Hepatocyte (in vitro differentiated cells): ENCODE measurements at regions not wholly inside any gene's neighbourhood (a gene's known extent, or its start where the extent isn't known, plus 50 kb on each side); places are given as distances from the start of the nearest gene placed in this dataset.

Experiments
- DNase-seq: peaks from one replicate; pipeline ENCODE4 v3.0.0-alpha.2; 2016; ENCODE audit warnings: low spot score
- H2AFZ ChIP-seq: fragments of 200-600 bp; sonication (generic); 2 replicates; pipeline ENCODE4 v1.6.0; 2016; ENCODE audit warnings: antibody characterized with exemption, mild to moderate bottlenecking
- H3K27ac ChIP-seq: fragments of 200-600 bp; sonication (generic); 2 replicates; pipeline ENCODE4 v1.5.1; 2016; ENCODE audit warnings: mild to moderate bottlenecking
- H3K27me3 ChIP-seq: fragments of 200-600 bp; sonication (generic); 2 replicates; pipeline ENCODE4 v1.6.1; 2016
- H3K36me3 ChIP-seq: fragments of 200-600 bp; sonication (generic); replicated peaks from 2 replicates; pipeline ENCODE4 v1.5.1; 2016; ENCODE audit warnings: low read depth; ENCODE audit not compliant: insufficient read depth
- H3K4me1 ChIP-seq: fragments of 200-600 bp; sonication (generic); 2 replicates; pipeline ENCODE4 v1.5.1; 2016; ENCODE audit warnings: mild to moderate bottlenecking, moderate library complexity; ENCODE audit not compliant: insufficient read depth
- H3K4me2 ChIP-seq: fragments of 200-600 bp; sonication (generic); 2 replicates; pipeline ENCODE4 v1.6.0; 2016
- H3K4me3 ChIP-seq: fragments of 200-600 bp; sonication (generic); 2 replicates; pipeline ENCODE4 v1.5.1; 2016; ENCODE audit warnings: mild to moderate bottlenecking
- H3K79me2 ChIP-seq: fragments of 200-600 bp; sonication (generic); 2 replicates; pipeline ENCODE4 v1.6.0; 2017; ENCODE audit warnings: mild to moderate bottlenecking
- H3K9me2 ChIP-seq: fragments of 200-600 bp; sonication (generic); replicated peaks from 2 replicates; pipeline ENCODE4 v1.6.0; 2017; ENCODE audit warnings: mild to moderate bottlenecking; ENCODE audit not compliant: insufficient read depth
- H3K9me3 ChIP-seq: fragments of 200-600 bp; sonication (generic); 2 replicates; pipeline ENCODE4 v1.5.1; 2016; ENCODE audit warnings: low read depth, mild to moderate bottlenecking
- H4K20me1 ChIP-seq: fragments of 200-600 bp; sonication (generic); 2 replicates; pipeline ENCODE4 v1.6.0; 2016; ENCODE audit warnings: mild to moderate bottlenecking; ENCODE audit not compliant: insufficient read depth, poor library complexity, severe bottlenecking
- EZH2 ChIP-seq: fragments of 200-600 bp; sonication (generic); IDR thresholded peaks from 2 replicates; pipeline ENCODE4 v1.6.1; 2016; ENCODE audit warnings: antibody characterized with exemption, mild to moderate bottlenecking, borderline replicate concordance
- EZH2phosphoT487 ChIP-seq: fragments of 200-600 bp; sonication (generic); IDR thresholded peaks from one replicate; pipeline ENCODE4 v1.6.1; 2018; ENCODE audit warnings: antibody characterized with exemption, mild to moderate bottlenecking, low read depth, moderate library complexity; ENCODE audit not compliant: unreplicated experiment, severe bottlenecking
- WGBS: methylation state at CpG from one replicate; pipeline ENCODE4 v1.1.6; 2016; ENCODE audit warnings: low lambda C conversion rate; ENCODE audit errors: missing lambda C conversion rate; 5-methylcytosine and 5-hydroxymethylcytosine counted together
- TF ChIP-seq, protein P1 (sequence below): fragments of 200-600 bp; sonication (generic); IDR thresholded peaks from 2 replicates; pipeline ENCODE4 v1.5.1; 2016; ENCODE audit warnings: antibody characterized with exemption, mild to moderate bottlenecking; ENCODE audit not compliant: poor library complexity

GRCh38 chr2:117470311-117471095 is 344.0 kb upstream of the DDX18 start:
- Histone ChIP-seq H3K79me2 (no peaks in the 10 kb centered on the region), H3K27me3 (no peaks in the 10 kb centered on the region), H3K4me1 (no peaks in the 10 kb centered on the region), H3K36me3 (no peaks in the 10 kb centered on the region), H3K4me3 (no peak overlapping the region), H3K27ac (no peak overlapping the region), H3K4me2 (no peak overlapping the region), H3K9me2 (no peaks in the 10 kb centered on the region), H2AFZ (no peak overlapping the region), H3K9me3 (no peaks in the 10 kb centered on the region), H4K20me1 (no peaks in the 10 kb centered on the region)
- peak; percentile 61 for DNase-seq
- TF ChIP-seq, protein P1, sequence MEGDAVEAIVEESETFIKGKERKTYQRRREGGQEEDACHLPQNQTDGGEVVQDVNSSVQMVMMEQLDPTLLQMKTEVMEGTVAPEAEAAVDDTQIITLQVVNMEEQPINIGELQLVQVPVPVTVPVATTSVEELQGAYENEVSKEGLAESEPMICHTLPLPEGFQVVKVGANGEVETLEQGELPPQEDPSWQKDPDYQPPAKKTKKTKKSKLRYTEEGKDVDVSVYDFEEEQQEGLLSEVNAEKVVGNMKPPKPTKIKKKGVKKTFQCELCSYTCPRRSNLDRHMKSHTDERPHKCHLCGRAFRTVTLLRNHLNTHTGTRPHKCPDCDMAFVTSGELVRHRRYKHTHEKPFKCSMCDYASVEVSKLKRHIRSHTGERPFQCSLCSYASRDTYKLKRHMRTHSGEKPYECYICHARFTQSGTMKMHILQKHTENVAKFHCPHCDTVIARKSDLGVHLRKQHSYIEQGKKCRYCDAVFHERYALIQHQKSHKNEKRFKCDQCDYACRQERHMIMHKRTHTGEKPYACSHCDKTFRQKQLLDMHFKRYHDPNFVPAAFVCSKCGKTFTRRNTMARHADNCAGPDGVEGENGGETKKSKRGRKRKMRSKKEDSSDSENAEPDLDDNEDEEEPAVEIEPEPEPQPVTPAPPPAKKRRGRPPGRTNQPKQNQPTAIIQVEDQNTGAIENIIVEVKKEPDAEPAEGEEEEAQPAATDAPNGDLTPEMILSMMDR: peak; percentile 58
- TF ChIP-seq EZH2 (no peak), EZH2phosphoT487 (no peak)
- 81% methylated on average over 7 of the region's 7 CpGs for WGBS

DNA sequence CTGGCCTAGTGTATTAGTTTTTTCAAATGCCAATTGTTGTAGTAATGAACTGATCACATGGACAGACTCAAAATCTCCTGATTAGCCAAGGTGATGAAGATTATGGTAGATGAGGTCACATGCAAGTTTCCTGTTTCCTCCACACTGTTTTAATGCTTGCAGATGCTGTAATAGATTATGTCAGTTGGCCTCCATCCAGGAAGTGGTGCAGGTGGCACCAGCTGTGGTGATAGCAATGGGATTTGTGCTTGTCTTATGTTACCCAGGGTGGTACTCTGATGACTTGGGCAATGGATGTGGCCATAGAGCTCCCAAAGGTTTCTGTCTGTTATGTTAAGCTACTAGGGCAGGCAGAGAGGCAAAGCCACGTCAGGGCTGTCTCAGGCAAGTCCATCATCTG is 332.9 kb upstream of the DDX18 start:
- Histone ChIP-seq H3K9me2 (no peaks in the 10 kb centered on the region), H3K4me1 (no peaks in the 10 kb centered on the region), H3K36me3 (no peaks in the 10 kb centered on the region), H3K4me2 (no peak overlapping the region), H3K27ac (no peak overlapping the region), H3K79me2 (no peaks in the 10 kb centered on the region), H3K4me3 (no peak overlapping the region), H3K27me3 (no peaks in the 10 kb centered on the region), H4K20me1 (no peaks in the 10 kb centered on the region), H3K9me3 (no peaks in the 10 kb centered on the region), H2AFZ (no peak overlapping the region)
- no peak for DNase-seq
- WGBS: 94% methylated on average over 1 of the region's 1 CpG
- TF ChIP-seq, protein P1: no peak
- TF ChIP-seq EZH2phosphoT487 (no peak), EZH2 (no peak)

DNA sequence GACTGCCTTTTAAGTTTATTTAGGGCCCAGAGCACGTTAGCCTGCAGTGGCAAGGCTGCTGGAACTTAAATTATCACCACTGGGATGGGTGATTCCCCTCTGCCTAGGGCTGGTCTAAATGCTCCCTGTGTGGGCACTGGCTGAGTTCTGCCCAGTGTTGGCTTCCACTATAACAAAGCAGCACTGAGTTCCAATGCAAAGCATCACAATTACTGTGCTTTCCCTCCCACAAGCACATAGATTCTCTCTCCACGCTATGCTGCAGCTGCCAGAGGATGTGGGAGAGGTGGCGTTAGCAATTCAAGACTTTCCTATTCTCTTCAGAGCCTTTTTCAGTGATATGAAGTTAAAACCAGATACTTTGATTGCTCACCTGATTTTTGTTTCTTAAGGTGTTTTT is 328.9 kb upstream of the DDX18 start:
- H3K4me2 ChIP-seq: no peak overlapping the region
- H3K9me2 ChIP-seq: no peaks in the 10 kb centered on the region
- DNase-seq: no peak
- no peak overlapping the region for H3K27ac ChIP-seq
- H3K4me1 ChIP-seq: no peaks in the 10 kb centered on the region
- H3K36me3 ChIP-seq: no peaks in the 10 kb centered on the region
- H3K27me3 ChIP-seq: no peaks in the 10 kb centered on the region
- H3K9me3 ChIP-seq: no peaks in the 10 kb centered on the region
- H3K79me2 ChIP-seq: no peaks in the 10 kb centered on the region
- no peak overlapping the region for H3K4me3 ChIP-seq
- no peak overlapping the region for H2AFZ ChIP-seq
- 84% methylated on average over 3 of the region's 3 CpGs for WGBS
- TF ChIP-seq, protein P1: no peak
- TF ChIP-seq EZH2phosphoT487: no peak
- no peak for TF ChIP-seq EZH2
- no peaks in the 10 kb centered on the region for H4K20me1 ChIP-seq
